HAP-1 (cell line): ENCODE measurements at regions not wholly inside any gene's neighbourhood (a gene's known extent, or its start where the extent isn't known, plus 50 kb on each side); places are given as distances from the start of the nearest gene placed in this dataset.
"Not testable (repeated sequence)": the region's sequence is repeated elsewhere in the genome, so short reads cannot be mapped to it uniquely, and the experiment has no call there.

Source experiments
- DNase-seq, 2 experiments: peaks; one replicate each; pipeline ENCODE4 v3.0.0-alpha.2; 2016 to 2020; ENCODE audit warnings: low spot score in 2 of 2
- H3K27me3 ChIP-seq: fragments of 250-450 bp; sonication (Bioruptor Pico); 2 replicates; pipeline ENCODE4 v1.5.1; 2020; ENCODE audit warnings: low read depth, mild to moderate bottlenecking, moderate library complexity
- H3K36me3 ChIP-seq: fragments of 250-450 bp; sonication (Bioruptor Pico); replicated peaks from 2 replicates; pipeline ENCODE4 v1.5.1; 2020; ENCODE audit warnings: mild to moderate bottlenecking
- H3K4me1 ChIP-seq: fragments of 250-450 bp; sonication (Bioruptor Pico); 2 replicates; pipeline ENCODE4 v1.5.1; 2020; ENCODE audit warnings: mild to moderate bottlenecking
- H3K4me3 ChIP-seq: fragments of 250-450 bp; sonication (Bioruptor Pico); 2 replicates; pipeline ENCODE4 v1.5.1; 2020; ENCODE audit warnings: mild to moderate bottlenecking, moderate library complexity
- H3K9me3 ChIP-seq: fragments of 250-450 bp; sonication (Bioruptor Pico); 2 replicates; pipeline ENCODE4 v1.5.1; 2020; ENCODE audit warnings: mild to moderate bottlenecking, moderate library complexity
- in situ Hi-C: fragments of 300-500 bp; cut with MboI; formaldehyde crosslinking; loops from 3 replicates; pipeline ENCODE4 v1.14.3; 2020; ENCODE audit warnings: low sequenced_read_pairs, inconsistent platforms, mixed read lengths

DNA sequence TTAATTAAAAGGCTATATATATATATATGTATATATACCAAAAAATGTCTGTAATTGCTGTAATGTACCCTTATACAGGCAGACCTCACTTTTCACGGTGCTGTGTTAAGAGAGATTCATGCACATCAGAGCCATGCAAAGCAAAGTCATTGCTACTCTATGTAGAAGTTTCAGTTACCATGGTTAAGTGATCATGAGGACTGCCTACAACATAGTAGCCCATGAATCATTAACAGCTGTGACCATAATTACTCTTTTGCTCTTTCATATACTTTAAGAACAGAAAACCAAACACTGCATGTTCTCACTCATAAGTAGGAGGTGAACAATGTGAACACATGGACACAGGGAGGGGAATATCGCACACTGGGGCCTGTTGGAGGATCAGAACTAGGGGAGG is 225.3 kb upstream of the EPHA3 start:
- DNase-seq, result no peak
- Histone ChIP-seq H3K36me3 (no peaks in the 10 kb centered on the region), H3K27me3 (no peaks in the 10 kb centered on the region), H3K9me3 (no peaks in the 10 kb centered on the region), H3K4me1 (no peaks in the 10 kb centered on the region), H3K4me3 (no peak overlapping the region)
- in situ Hi-C loops, result no loop called here

DNA sequence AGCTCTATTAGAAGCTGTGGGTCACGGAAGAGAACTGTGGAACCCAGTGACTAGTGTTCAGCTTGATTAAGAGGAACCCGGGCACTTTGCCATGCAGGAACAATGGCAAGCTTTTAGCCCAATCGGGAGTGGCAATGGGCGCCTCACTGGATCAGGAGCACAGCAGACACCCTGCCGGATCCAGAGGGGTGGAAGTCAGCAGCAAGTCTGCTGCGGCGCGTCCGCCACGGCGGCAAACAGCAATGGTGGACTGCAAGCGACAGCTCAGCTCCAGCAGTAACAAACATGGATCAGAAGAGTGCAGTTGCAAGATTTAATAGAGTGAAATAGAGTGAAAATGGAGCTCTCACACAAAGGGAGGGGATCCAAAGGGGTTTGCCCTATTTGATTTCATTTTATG is 220.8 kb upstream of the EPHA3 start:
- in situ Hi-C loops, result not testable (repeated sequence)

GRCh38 chr3:88896026-88896425 is 211.4 kb upstream of the EPHA3 start:
- in situ Hi-C loops, result no loop called here
- DNase-seq, result no peak
- no peaks in the 10 kb centered on the region for H3K4me1 ChIP-seq
- no peak overlapping the region for H3K4me3 ChIP-seq
- H3K36me3 ChIP-seq, result no peaks in the 10 kb centered on the region
- H3K27me3 ChIP-seq, result no peaks in the 10 kb centered on the region
- H3K9me3 ChIP-seq, result no peaks in the 10 kb centered on the region

More for the DNA sequence above, 220.8 kb upstream of the EPHA3 start:
- not testable (repeated sequence) for H3K36me3 ChIP-seq, H3K27me3 ChIP-seq, H3K9me3 ChIP-seq, DNase-seq, H3K4me1 ChIP-seq, H3K4me3 ChIP-seq

DNA sequence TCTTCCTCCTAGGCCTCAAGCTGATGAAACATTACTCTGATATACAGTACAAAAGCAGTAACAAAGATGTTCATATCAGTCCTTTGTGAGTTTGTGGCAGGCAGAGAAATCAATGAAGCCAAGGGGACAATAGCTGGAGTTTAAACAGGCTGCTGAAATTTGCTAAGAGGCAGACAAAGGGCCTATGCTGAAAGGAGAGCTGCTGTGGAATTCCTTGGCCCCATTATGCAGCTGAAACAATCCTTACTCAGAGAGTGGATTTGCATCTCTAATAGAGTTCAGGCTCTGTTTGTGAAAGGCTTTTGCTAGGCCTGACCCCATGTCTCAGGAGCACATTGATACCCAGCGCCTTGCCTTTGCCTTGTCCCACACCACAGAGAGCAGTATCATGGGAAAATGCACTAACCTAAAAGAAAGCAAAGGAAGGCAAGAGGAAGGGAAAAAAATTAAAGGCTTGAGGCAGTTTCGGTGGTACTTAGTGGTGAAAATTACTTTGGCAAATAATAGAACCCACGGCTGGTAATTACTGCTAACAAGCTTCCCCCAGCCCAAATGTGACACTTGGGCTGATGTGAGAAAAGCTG is 195.0 kb upstream of the EPHA3 start:
- in situ Hi-C loops, result no loop called here
- H3K4me1 ChIP-seq, result peaks cover 19% of the 10 kb centered on the region
- no peaks in the 10 kb centered on the region for H3K27me3 ChIP-seq
- peak; percentile 87 to 99 for DNase-seq
- H3K9me3 ChIP-seq, result no peaks in the 10 kb centered on the region
- H3K4me3 ChIP-seq, result no peak overlapping the region
- H3K36me3 ChIP-seq, result no peaks in the 10 kb centered on the region

GRCh38 chr3:88918841-88919240 is 188.6 kb upstream of the EPHA3 start:
- Histone ChIP-seq H3K9me3 (no peaks in the 10 kb centered on the region), H3K4me1 (no peaks in the 10 kb centered on the region), H3K36me3 (no peaks in the 10 kb centered on the region), H3K4me3 (no peak overlapping the region), H3K27me3 (no peaks in the 10 kb centered on the region)
- DNase-seq, result no peak
- in situ Hi-C loops, result no loop called here

- no peak overlapping the region for H3K4me3 ChIP-seq
- no peaks in the 10 kb centered on the region for H3K27me3 ChIP-seq
- H3K9me3 ChIP-seq, result no peaks in the 10 kb centered on the region
- in situ Hi-C loops, result no loop called here
- no peaks in the 10 kb centered on the region for H3K4me1 ChIP-seq
- no peaks in the 10 kb centered on the region for H3K36me3 ChIP-seq
- DNase-seq, result no peak
Measured at GRCh38 chr3:88921986-88922385, 185.4 kb upstream of the EPHA3 start.

DNA sequence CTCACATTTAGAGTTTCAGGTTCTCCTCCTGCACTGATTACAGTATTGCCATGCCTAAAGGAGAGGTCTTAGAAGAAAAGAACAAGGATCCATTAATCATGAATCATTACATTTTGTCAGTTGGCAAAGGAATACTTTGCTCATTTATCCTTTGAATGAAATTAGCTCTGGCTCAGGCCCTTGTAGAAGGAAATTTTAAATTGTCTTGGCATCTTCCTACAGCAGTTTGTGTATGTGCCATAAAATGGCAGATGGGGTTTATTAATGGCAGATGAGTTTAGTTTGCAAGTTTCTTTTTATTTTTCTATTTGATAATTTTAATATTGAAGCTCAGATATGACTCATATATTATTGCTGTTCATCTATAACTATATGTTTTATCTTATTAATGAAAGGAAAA is 181.2 kb upstream of the EPHA3 start:
- Histone ChIP-seq H3K27me3 (no peaks in the 10 kb centered on the region), H3K4me1 (no peaks in the 10 kb centered on the region), H3K36me3 (no peaks in the 10 kb centered on the region), H3K9me3 (no peaks in the 10 kb centered on the region), H3K4me3 (no peak overlapping the region)
- in situ Hi-C loops, result no loop called here
- no peak for DNase-seq

GRCh38 chr3:88930611-88931010 is 176.8 kb upstream of the EPHA3 start:
- H3K36me3 ChIP-seq, result no peaks in the 10 kb centered on the region
- H3K9me3 ChIP-seq, result no peaks in the 10 kb centered on the region
- H3K4me1 ChIP-seq, result no peaks in the 10 kb centered on the region
- no peak overlapping the region for H3K4me3 ChIP-seq
- in situ Hi-C loops, result no loop called here
- no peaks in the 10 kb centered on the region for H3K27me3 ChIP-seq
- DNase-seq, result no peak

DNA sequence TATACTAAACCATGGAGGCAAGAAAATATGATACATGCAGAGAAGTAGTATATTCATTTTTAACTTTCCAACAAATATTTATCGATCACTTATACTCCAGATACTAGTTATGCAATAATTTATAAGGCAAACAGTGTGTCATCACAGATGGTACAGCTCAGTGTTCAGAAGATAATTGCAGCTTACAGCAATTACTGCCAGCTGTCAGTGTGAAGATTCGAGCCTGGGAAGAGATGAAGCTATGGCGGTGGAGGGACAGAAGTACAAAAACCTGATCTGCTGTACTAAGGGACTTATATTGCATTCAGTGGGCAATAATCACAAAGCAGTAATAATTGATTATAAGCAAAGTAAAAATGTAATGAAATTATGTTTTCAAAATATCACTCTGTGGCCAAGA is 170.6 kb upstream of the EPHA3 start:
- H3K27me3 ChIP-seq, result no peaks in the 10 kb centered on the region
- in situ Hi-C loops, result no loop called here
- H3K9me3 ChIP-seq, result no peaks in the 10 kb centered on the region
- H3K4me3 ChIP-seq, result no peak overlapping the region
- no peaks in the 10 kb centered on the region for H3K4me1 ChIP-seq
- no peak for DNase-seq
- H3K36me3 ChIP-seq, result no peaks in the 10 kb centered on the region

- H3K9me3 ChIP-seq, result no peaks in the 10 kb centered on the region
- no peaks in the 10 kb centered on the region for H3K36me3 ChIP-seq
- H3K27me3 ChIP-seq, result no peaks in the 10 kb centered on the region
- in situ Hi-C loops, result no loop called here
- no peak for DNase-seq
- H3K4me1 ChIP-seq, result no peaks in the 10 kb centered on the region
- H3K4me3 ChIP-seq, result no peak overlapping the region
Measured at GRCh38 chr3:88940296-88940695, 167.1 kb upstream of the EPHA3 start.

- in situ Hi-C loops, result no loop called here
- Histone ChIP-seq H3K4me3 (no peak overlapping the region), H3K36me3 (no peaks in the 10 kb centered on the region), H3K4me1 (no peaks in the 10 kb centered on the region), H3K27me3 (no peaks in the 10 kb centered on the region), H3K9me3 (no peaks in the 10 kb centered on the region)
- no peak for DNase-seq
Measured at GRCh38 chr3:88947013-88947412, 160.4 kb upstream of the EPHA3 start.

DNA sequence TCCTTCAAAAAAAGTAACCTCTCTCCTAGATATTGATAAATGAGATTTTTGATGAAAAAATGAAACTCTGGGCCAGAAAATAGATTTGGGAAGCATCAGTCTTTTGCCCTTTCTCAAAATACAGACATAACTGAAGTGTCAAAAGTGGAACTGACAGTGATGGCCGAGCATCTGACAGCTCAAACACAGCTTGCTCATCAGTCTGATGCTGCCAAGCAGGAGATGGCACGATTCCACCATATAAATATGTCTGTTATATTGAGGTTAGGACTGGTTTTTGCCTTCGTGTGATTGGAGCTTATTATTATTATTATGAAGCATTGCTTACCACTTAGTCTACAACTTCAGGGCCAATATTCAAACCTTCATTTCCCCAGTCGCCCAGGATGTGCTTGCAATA is 152.6 kb upstream of the EPHA3 start:
- no peaks in the 10 kb centered on the region for H3K36me3 ChIP-seq
- H3K9me3 ChIP-seq, result no peaks in the 10 kb centered on the region
- no peak overlapping the region for H3K4me3 ChIP-seq
- peaks cover under 1% of the 10 kb centered on the region; the same call in 1 of the 2 replicates for H3K4me1 ChIP-seq
- no peaks in the 10 kb centered on the region for H3K27me3 ChIP-seq
- DNase-seq, result no peak
- in situ Hi-C loops, result no loop called here

- H3K27me3 ChIP-seq, result no peaks in the 10 kb centered on the region
- H3K4me3 ChIP-seq, result no peak overlapping the region
- no peaks in the 10 kb centered on the region for H3K36me3 ChIP-seq
- H3K9me3 ChIP-seq, result no peaks in the 10 kb centered on the region
- DNase-seq, result no peak
- peaks cover 4% of the 10 kb centered on the region; the same call in 1 of the 2 replicates for H3K4me1 ChIP-seq
- in situ Hi-C loops, result no loop called here
Measured at GRCh38 chr3:88955274-88955673, 152.1 kb upstream of the EPHA3 start.

GRCh38 chr3:88957711-88958439 is 149.5 kb upstream of the EPHA3 start:
- no peaks in the 10 kb centered on the region for H3K27me3 ChIP-seq
- no peak overlapping the region for H3K4me3 ChIP-seq
- DNase-seq, result no peak
- H3K9me3 ChIP-seq, result no peaks in the 10 kb centered on the region
- H3K36me3 ChIP-seq, result no peaks in the 10 kb centered on the region
- in situ Hi-C loops, result no loop called here
- peaks cover 4% of the 10 kb centered on the region; the same call in 1 of the 2 replicates for H3K4me1 ChIP-seq

DNA sequence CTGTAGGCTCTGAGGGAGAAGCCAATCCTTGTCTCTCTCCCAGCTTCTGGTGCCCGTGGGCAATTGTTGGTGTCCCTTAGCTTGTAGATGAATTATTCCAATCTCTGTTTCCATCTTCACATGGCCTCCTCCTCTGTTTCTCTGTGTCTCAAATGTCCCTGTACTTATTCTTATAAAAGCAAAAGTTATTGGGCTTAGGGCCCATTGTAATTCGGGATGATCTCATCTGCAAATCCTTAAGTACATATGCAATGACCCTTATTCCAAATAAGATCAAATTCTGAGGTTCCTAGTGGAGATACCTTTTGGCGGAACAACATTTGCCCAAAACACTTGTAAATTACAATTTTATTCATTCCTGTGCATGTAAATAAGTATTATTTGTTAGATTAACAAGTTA is 147.4 kb upstream of the EPHA3 start:
- no peaks in the 10 kb centered on the region for H3K9me3 ChIP-seq
- no peaks in the 10 kb centered on the region for H3K36me3 ChIP-seq
- H3K4me1 ChIP-seq, result peaks cover 4% of the 10 kb centered on the region; the same call in 1 of the 2 replicates
- in situ Hi-C loops, result no loop called here
- DNase-seq, result no peak
- H3K4me3 ChIP-seq, result no peak overlapping the region
- no peaks in the 10 kb centered on the region for H3K27me3 ChIP-seq
